ENCODE measurements at regions not wholly inside any gene's neighbourhood (a gene's known extent, or its start where the extent isn't known, plus 50 kb on each side); places are given as distances from the start of the nearest gene placed in this dataset.

GRCh38 chrX:128504496-128504895 lies 452.3 kb upstream of the ACTRT1 start:
- H3K56ac ChIP-seq (ENCODE audit: insufficient read length, low read depth, low read length), result no peak overlapping the region
- Mint-ChIP-seq H3K36me3 (ENCODE audit: insufficient read depth in 1 of 3, low read depth in 3 of 3) (no peaks in the 10 kb centered on the region), H3K27ac (no peak overlapping the region), H3K9me3 (peaks cover 5 to 45% of the 10 kb centered on the region in 2 experiments; a peak in 3 of 5 replicates), H3K4me3 (no peak overlapping the region), H3K4me1 (0 out of 4 replicates have a peak, but pooled peaks cover 0 to 3% of the 10 kb centered on the region in 2 experiments), H3K27me3 (ENCODE audit: low read depth) (no peaks in the 10 kb centered on the region)
- no peak overlapping the region for H2BK120ac ChIP-seq (ENCODE audit: low read depth, low read length, poor library complexity, severe bottlenecking)
- no peak overlapping the region for H2AK5ac ChIP-seq (ENCODE audit: insufficient read length, low read length)
- no peak overlapping the region for H3K4ac ChIP-seq (ENCODE audit: low read depth, low read length)
- no peak overlapping the region for H4K91ac ChIP-seq (ENCODE audit: insufficient read length, low read depth, low read length)
- H3K79me2 ChIP-seq (ENCODE audit: insufficient read depth, low read length), result no peaks in the 10 kb centered on the region
- DNase-seq, result no peak
- H3K79me1 ChIP-seq (ENCODE audit: insufficient read depth, low read depth, low read length, poor library complexity, severe bottlenecking), result no peaks in the 10 kb centered on the region
- no peaks in the 10 kb centered on the region for H4K20me1 ChIP-seq (ENCODE audit: control insufficient read depth, insufficient read depth, insufficient read length)
- no peak overlapping the region for H4K8ac ChIP-seq (replicated peaks; ENCODE audit: insufficient read length, low read depth, low read length)
- no peak overlapping the region for H3K9ac ChIP-seq (ENCODE audit: extremely low read depth, insufficient read length, low read length)
- TF ChIP-seq CTCF (conservative IDR thresholded peaks at IDR 0.05), result no peak
- no peak overlapping the region for H3K14ac ChIP-seq (ENCODE audit: insufficient read depth, low read length)
- H3K9me3 ChIP-seq (ENCODE audit: control insufficient read depth, low read depth, low read length), result peaks cover 13% of the 10 kb centered on the region
- no peak overlapping the region for H2BK5ac ChIP-seq (ENCODE audit: insufficient read length, low read length)
- no peak overlapping the region for H3K27ac ChIP-seq (ENCODE audit: insufficient read length, low read depth, low read length)
- H2BK12ac ChIP-seq (ENCODE audit: insufficient read length, low read depth, low read length), result no peak overlapping the region
- H2AFZ ChIP-seq (ENCODE audit: low read length), result no peak overlapping the region
- H3K4me1 ChIP-seq (ENCODE audit: insufficient read depth, low read length), result no peaks in the 10 kb centered on the region
- no peak overlapping the region for H3K23ac ChIP-seq (ENCODE audit: insufficient read length, low read depth, low read length)
- H3K27me3 ChIP-seq (ENCODE audit: insufficient read depth, low read length), result no peaks in the 10 kb centered on the region
- H4K5ac ChIP-seq (ENCODE audit: insufficient read length, low read depth, low read length), result no peak overlapping the region
- H3K23me2 ChIP-seq (ENCODE audit: insufficient read length, low read depth, low read length, poor library complexity, severe bottlenecking), result no peaks in the 10 kb centered on the region
- H3K18ac ChIP-seq (ENCODE audit: insufficient read length, low read depth, low read length), result no peak overlapping the region
- no peak overlapping the region for H3T11ph ChIP-seq (ENCODE audit: low read length)
- no peak overlapping the region for H2BK15ac ChIP-seq (ENCODE audit: low read depth, low read length)
- H3K4me2 ChIP-seq (ENCODE audit: insufficient read depth, insufficient read length, low read length), result no peak overlapping the region
- H2BK20ac ChIP-seq (ENCODE audit: low read depth, low read length, poor library complexity, severe bottlenecking), result no peak overlapping the region

Measured in H9 (cell line).